Natural killer cell (primary cell): ENCODE measurements at regions not wholly inside any gene's neighbourhood (a gene's known extent, or its start where the extent isn't known, plus 50 kb on each side); places are given as distances from the start of the nearest gene placed in this dataset.

ENCODE experiments used
- ATAC-seq, 3 donors: fragments of 150-1000 bp in 2 of 3; fragments of 200-7000 bp in 1 of 3; cut with Tn5 transposase; 1 replicate in 1 of 3; 2 replicates in 2 of 3; pipeline ENCODE4 v1.10.0; 2021; ENCODE audit warnings: mild to moderate bottlenecking in 2 of 3, moderate library complexity in 2 of 3
- DNase-seq, 2 donors: peaks; one replicate each; pipeline versions ENCODE4 v3.0.0 to v3.0.0-alpha.2; 2013 to 2021; ENCODE audit warnings: mixed read lengths in 1 of 2
- H3K27ac ChIP-seq: one replicate; pipeline ENCODE4 v1.5.1; 2013; ENCODE audit warnings: mild to moderate bottlenecking, low read length
- H3K27me3 ChIP-seq: one replicate; pipeline ENCODE4 v1.6.1; 2013; ENCODE audit warnings: low read length; ENCODE audit not compliant: control insufficient read depth, insufficient read depth
- H3K36me3 ChIP-seq: one replicate; pipeline ENCODE4 v1.6.1; 2013; ENCODE audit warnings: low read length; ENCODE audit not compliant: control insufficient read depth, insufficient read depth
- H3K4me1 ChIP-seq: one replicate; pipeline ENCODE4 v1.6.1; 2013; ENCODE audit warnings: low read length; ENCODE audit not compliant: control insufficient read depth, insufficient read depth
- H3K4me3 ChIP-seq: one replicate; pipeline ENCODE4 v1.5.1; 2013; ENCODE audit warnings: low read length
- H3K9me3 ChIP-seq: one replicate; pipeline ENCODE4 v1.6.1; 2013; ENCODE audit warnings: low read length; ENCODE audit not compliant: control insufficient read depth, insufficient read depth
- H3K27ac Mint-ChIP-seq, 2 donors: one replicate each; pipeline ENCODE4 v1.8.0; 2022; ENCODE audit warnings: mild to moderate bottlenecking in 2 of 2, mixed read lengths in 2 of 2, moderate library complexity in 1 of 2
- H3K27me3 Mint-ChIP-seq, 2 donors: one replicate each; pipeline ENCODE4 v1.8.0; 2022; ENCODE audit warnings: low read depth in 2 of 2, mixed read lengths in 2 of 2
- H3K36me3 Mint-ChIP-seq: one replicate; pipeline ENCODE4 v1.8.0; 2022; ENCODE audit warnings: mixed read lengths
- H3K4me1 Mint-ChIP-seq, 2 donors: one replicate each; pipeline ENCODE4 v1.8.0; 2022; ENCODE audit warnings: mixed read lengths in 2 of 2
- H3K4me3 Mint-ChIP-seq: one replicate; pipeline ENCODE4 v1.8.0; 2022; ENCODE audit warnings: mild to moderate bottlenecking, moderate library complexity, mixed read lengths
- H3K9me3 Mint-ChIP-seq, 2 donors: one replicate each; pipeline ENCODE4 v1.8.0; 2022; ENCODE audit warnings: mixed read lengths in 2 of 2
- CTCF ChIP-seq: fragments of 200-600 bp; IDR thresholded peaks from one replicate; pipeline ENCODE4 v1.8.0; 2022; ENCODE audit warnings: antibody characterized with exemption
- WGBS: methylation state at CpG from one replicate; pipeline ENCODE4 v1.1.7; 2013; ENCODE audit warnings: missing lambda C conversion rate; ENCODE audit not compliant: insufficient coverage; 5-methylcytosine and 5-hydroxymethylcytosine counted together
- intact Hi-C: fragments of 100-400 bp; cut with micrococcal nuclease; formaldehyde crosslinking; loops from one replicate; pipeline ENCODE4 v1.14.2; 2022

GRCh38 chr18:78722386-78722785, 257.2 kb upstream of the SALL3 start:
- H3K4me1 Mint-ChIP-seq = no peaks in the 10 kb centered on the region
- no peak for ATAC-seq
- WGBS = 49% methylated on average over 10 of the region's 10 CpGs
- H3K4me1 ChIP-seq = no peaks in the 10 kb centered on the region
- no peak for TF ChIP-seq CTCF
- no peak for DNase-seq
- no peak overlapping the region for H3K4me3 Mint-ChIP-seq
- no peak overlapping the region for H3K4me3 ChIP-seq
- no peaks in the 10 kb centered on the region for H3K27me3 ChIP-seq
- H3K27ac ChIP-seq = no peak overlapping the region
- peaks cover 14 to 33% of the 10 kb centered on the region in 2 donors for H3K27me3 Mint-ChIP-seq
- H3K9me3 Mint-ChIP-seq = no peaks in the 10 kb centered on the region
- intact Hi-C loops = no loop called here
- H3K9me3 ChIP-seq = no peaks in the 10 kb centered on the region
- H3K36me3 Mint-ChIP-seq = no peaks in the 10 kb centered on the region
- H3K27ac Mint-ChIP-seq = no peak overlapping the region
- H3K36me3 ChIP-seq = no peaks in the 10 kb centered on the region

GRCh38 chr18:78722929-78723710, 256.5 kb upstream of the SALL3 start:
- no peak for ATAC-seq
- Mint-ChIP-seq H3K36me3 (no peaks in the 10 kb centered on the region), H3K4me3 (no peak overlapping the region), H3K9me3 (no peaks in the 10 kb centered on the region), H3K4me1 (no peaks in the 10 kb centered on the region), H3K27me3 (peaks cover 14 to 32% of the 10 kb centered on the region in 2 donors), H3K27ac (no peak overlapping the region)
- no peak for TF ChIP-seq CTCF
- WGBS = 75% methylated on average over 19 of the region's 20 CpGs
- Histone ChIP-seq H3K9me3 (no peaks in the 10 kb centered on the region), H3K4me1 (no peaks in the 10 kb centered on the region), H3K27ac (no peak overlapping the region), H3K36me3 (no peaks in the 10 kb centered on the region), H3K4me3 (no peak overlapping the region), H3K27me3 (no peaks in the 10 kb centered on the region)
- no peak for DNase-seq
- intact Hi-C loops = no loop called here

- Mint-ChIP-seq H3K27me3 (peaks cover 14 to 25% of the 10 kb centered on the region in 2 donors), H3K36me3 (no peaks in the 10 kb centered on the region), H3K27ac (no peak overlapping the region), H3K4me1 (no peaks in the 10 kb centered on the region), H3K9me3 (no peaks in the 10 kb centered on the region), H3K4me3 (no peak overlapping the region)
- intact Hi-C loops = no loop called here
- no peak for DNase-seq
- Histone ChIP-seq H3K27me3 (no peaks in the 10 kb centered on the region), H3K9me3 (no peaks in the 10 kb centered on the region), H3K4me3 (no peak overlapping the region), H3K4me1 (no peaks in the 10 kb centered on the region), H3K36me3 (no peaks in the 10 kb centered on the region), H3K27ac (no peak overlapping the region)
- no peak for TF ChIP-seq CTCF
- 71% methylated on average over 13 of the region's 15 CpGs for WGBS
- ATAC-seq = no peak
Observed at GRCh38 chr18:78724214-78724914, 255.3 kb upstream of the SALL3 start.
